Progenitor cell of endocrine pancreas (in vitro differentiated cells): ENCODE measurements at regions not wholly inside any gene's neighbourhood (a gene's known extent, or its start where the extent isn't known, plus 50 kb on each side); places are given as distances from the start of the nearest gene placed in this dataset.

Experiments
- DNase-seq: peaks from one replicate; pipeline ENCODE4 v3.0.0; 2021; ENCODE audit warnings: low spot score; ENCODE audit not compliant: unreplicated experiment
- H3K27ac Mint-ChIP-seq: 2 replicates; pipeline ENCODE4 v1.8.0; 2021; ENCODE audit warnings: mild to moderate bottlenecking, moderate library complexity, mixed read lengths
- H3K27me3 Mint-ChIP-seq: 2 replicates; pipeline ENCODE4 v1.8.0; 2021; ENCODE audit warnings: mixed read lengths
- H3K36me3 Mint-ChIP-seq: 2 replicates; pipeline ENCODE4 v1.8.0; 2022; ENCODE audit warnings: mixed read lengths; ENCODE audit not compliant: insufficient read depth
- H3K4me1 Mint-ChIP-seq: 2 replicates; pipeline ENCODE4 v1.8.0; 2021; ENCODE audit warnings: low read depth, mixed read lengths
- H3K4me3 Mint-ChIP-seq: 2 replicates; pipeline ENCODE4 v1.8.0; 2021; ENCODE audit warnings: low read depth, mild to moderate bottlenecking, moderate library complexity, mixed read lengths
- H3K9me3 Mint-ChIP-seq: 2 replicates; pipeline ENCODE4 v1.8.0; 2021; ENCODE audit warnings: low read depth, mixed read lengths
- TF ChIP-seq, protein P1 (sequence below): fragments of 200-600 bp; sonication (generic); IDR thresholded peaks from one replicate; pipeline ENCODE4 v1.5.0; 2021; ENCODE audit warnings: antibody characterized with exemption, mild to moderate bottlenecking; ENCODE audit not compliant: unreplicated experiment

DNA sequence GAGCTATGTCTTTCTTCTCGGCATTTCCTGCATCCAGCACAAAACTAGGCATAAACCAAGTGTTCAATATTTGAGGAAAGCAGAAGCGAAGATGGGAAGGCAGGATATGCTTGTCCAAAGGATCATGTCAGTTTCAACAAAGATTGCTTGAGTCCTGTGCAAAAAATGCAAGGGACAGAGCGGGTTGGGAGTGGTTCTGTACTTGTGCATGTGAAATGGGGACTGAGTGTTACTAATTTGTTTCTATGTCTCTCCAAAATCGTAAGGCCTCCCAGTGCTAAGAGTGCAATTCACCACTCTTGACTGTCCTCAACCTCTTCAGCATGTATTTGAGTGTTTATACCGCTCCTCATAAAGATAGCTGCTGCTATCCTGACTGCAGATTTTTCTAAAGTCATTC is 166.2 kb downstream of the DLEU7 start:
- Mint-ChIP-seq H3K27ac (no peak overlapping the region), H3K4me1 (peaks cover 6% of the 10 kb centered on the region)
- TF ChIP-seq, protein P1, sequence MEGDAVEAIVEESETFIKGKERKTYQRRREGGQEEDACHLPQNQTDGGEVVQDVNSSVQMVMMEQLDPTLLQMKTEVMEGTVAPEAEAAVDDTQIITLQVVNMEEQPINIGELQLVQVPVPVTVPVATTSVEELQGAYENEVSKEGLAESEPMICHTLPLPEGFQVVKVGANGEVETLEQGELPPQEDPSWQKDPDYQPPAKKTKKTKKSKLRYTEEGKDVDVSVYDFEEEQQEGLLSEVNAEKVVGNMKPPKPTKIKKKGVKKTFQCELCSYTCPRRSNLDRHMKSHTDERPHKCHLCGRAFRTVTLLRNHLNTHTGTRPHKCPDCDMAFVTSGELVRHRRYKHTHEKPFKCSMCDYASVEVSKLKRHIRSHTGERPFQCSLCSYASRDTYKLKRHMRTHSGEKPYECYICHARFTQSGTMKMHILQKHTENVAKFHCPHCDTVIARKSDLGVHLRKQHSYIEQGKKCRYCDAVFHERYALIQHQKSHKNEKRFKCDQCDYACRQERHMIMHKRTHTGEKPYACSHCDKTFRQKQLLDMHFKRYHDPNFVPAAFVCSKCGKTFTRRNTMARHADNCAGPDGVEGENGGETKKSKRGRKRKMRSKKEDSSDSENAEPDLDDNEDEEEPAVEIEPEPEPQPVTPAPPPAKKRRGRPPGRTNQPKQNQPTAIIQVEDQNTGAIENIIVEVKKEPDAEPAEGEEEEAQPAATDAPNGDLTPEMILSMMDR = no peak

GRCh38 chr13:50677687-50678463 is 165.6 kb downstream of the DLEU7 start:
- no peak for DNase-seq
- Mint-ChIP-seq H3K36me3 (no peaks in the 10 kb centered on the region), H3K27me3 (no peaks in the 10 kb centered on the region), H3K27ac (no peak overlapping the region), H3K4me1 (peaks cover 6% of the 10 kb centered on the region), H3K9me3 (no peaks in the 10 kb centered on the region), H3K4me3 (no peak overlapping the region)
- TF ChIP-seq, protein P1 = no peak

More for the DNA sequence above, 166.2 kb downstream of the DLEU7 start:
- Mint-ChIP-seq H3K36me3 (no peaks in the 10 kb centered on the region), H3K4me3 (no peak overlapping the region), H3K9me3 (no peaks in the 10 kb centered on the region), H3K27me3 (no peaks in the 10 kb centered on the region)
- no peak for DNase-seq

DNA sequence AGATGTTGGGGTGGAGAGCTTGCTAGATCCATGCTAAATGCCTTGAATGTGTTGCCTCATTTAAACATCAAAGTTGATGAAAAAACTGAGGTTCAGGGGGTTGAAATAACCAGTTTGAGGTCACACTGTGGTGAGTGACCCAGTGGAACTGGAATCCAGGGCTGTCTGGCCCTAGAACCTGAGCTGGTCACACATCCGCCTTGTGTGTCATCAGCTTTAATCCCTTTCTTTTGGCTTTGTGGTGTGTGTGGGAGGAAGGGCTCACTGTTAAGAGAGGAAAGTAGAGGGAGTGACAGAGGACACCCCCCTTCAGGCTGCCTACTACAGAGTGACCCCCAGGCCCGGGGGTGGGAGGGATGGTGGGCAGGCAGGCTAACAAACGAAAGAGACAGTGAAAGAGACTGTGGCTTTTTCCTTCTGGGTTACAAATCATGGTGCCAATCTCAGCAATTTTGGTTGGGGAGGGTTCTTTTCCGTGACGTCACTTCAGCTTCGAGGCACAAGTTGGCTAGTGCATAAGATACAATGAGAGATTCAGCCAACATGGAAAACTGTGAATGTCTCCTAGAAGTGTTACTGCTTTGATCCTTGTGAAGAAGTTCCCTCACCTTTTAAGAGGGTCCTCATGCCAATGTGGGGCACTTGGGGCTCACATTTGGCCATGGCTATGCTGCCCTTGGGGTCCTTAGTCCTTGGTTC is 164.9 kb downstream of the DLEU7 start:
- Mint-ChIP-seq H3K36me3 (no peaks in the 10 kb centered on the region), H3K27ac (no peak overlapping the region), H3K27me3 (no peaks in the 10 kb centered on the region), H3K9me3 (no peaks in the 10 kb centered on the region), H3K4me1 (peaks cover 6% of the 10 kb centered on the region), H3K4me3 (no peak overlapping the region)
- TF ChIP-seq, protein P1 = no peak
- DNase-seq = no peak

DNA sequence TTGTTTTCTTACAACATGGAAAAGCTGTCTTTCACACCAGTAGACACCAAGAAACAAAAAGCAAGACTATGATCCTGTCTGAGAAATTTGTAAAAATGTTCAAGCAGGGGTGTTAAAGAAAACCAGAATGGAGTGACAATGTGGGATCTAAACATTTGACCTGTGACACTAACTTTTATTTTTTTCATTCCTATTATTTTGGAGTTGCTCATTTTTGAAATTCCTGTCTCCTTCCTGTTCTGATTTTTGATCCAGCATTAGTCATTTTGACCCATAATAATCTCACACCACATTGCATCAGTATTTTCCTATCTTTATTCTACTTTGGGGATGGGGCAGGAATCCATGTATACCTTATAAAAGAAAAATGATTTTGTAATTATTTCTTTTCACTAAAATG is 164.2 kb downstream of the DLEU7 start:
- no peak overlapping the region for H3K27ac Mint-ChIP-seq
- no peak for DNase-seq
- no peaks in the 10 kb centered on the region for H3K27me3 Mint-ChIP-seq
- TF ChIP-seq, protein P1 = no peak
- H3K9me3 Mint-ChIP-seq = no peaks in the 10 kb centered on the region
- no peak overlapping the region for H3K4me3 Mint-ChIP-seq
- peaks cover 6% of the 10 kb centered on the region for H3K4me1 Mint-ChIP-seq
- no peaks in the 10 kb centered on the region for H3K36me3 Mint-ChIP-seq

GRCh38 chr13:50682002-50682401 is 161.5 kb downstream of the DLEU7 start:
- peaks cover 1% of the 10 kb centered on the region for H3K4me1 Mint-ChIP-seq
- no peak overlapping the region for H3K4me3 Mint-ChIP-seq
- H3K36me3 Mint-ChIP-seq = no peaks in the 10 kb centered on the region
- no peaks in the 10 kb centered on the region for H3K9me3 Mint-ChIP-seq
- TF ChIP-seq, protein P1 = no peak
- H3K27me3 Mint-ChIP-seq = no peaks in the 10 kb centered on the region
- DNase-seq = no peak
- H3K27ac Mint-ChIP-seq = no peak overlapping the region
